ENCODE measurements at regions not wholly inside any gene's neighbourhood (a gene's known extent, or its start where the extent isn't known, plus 50 kb on each side); places are given as distances from the start of the nearest gene placed in this dataset.
A peak's percentile ranks its signal among the peaks of the same experiment; 100 is the strongest.

DNA sequence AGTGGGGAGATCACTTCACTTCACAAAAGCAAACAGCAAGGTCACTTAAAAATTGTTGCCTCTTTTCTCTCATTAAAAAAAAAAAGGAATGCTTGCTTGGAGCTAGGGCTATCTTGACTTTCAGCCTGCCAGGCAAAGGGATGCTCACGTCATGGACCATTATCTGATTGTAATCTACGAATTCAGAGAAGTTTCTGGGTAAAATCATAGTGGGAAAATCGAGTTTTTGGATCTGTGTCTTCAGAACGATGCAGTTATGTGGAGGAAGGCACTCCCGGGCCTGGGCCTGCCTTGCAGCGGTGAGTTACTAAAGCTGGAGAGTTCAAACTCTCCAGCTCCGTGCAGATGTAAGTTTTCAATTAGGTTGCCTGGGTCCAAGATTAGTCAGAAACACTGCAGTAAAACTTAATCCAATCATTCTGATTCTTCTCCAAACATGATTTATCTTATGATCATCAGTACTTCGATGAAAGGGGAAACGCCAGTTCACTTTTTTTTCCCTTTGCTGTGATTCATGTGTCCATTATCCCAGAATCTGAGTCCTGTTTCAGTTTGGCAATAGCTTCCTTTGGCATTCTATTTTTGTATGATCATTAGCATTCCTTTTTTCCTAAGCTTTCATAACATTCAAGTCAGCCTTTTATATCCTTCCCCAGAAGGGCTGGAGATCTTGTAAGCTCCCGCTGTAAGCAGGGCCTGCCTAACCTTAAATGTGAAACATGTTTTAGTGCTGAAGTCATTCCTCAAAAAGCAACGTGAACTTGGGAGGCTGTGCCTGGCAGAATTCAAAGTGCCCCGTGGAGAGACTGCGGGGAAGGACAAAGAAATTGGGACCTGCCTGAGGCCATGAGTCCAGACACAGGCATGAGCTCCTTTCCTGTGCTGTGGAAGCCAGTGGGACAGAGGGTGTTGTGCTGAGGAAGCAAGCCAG, 119.3 kb upstream of the TWIST2 start:
- H3K27ac Mint-ChIP-seq: peak overlapping the region in 1 of 7 donors; percentile 54
- DNase-seq: no peak
- Histone ChIP-seq H3K9me3 (replicated peaks in 1 of 2; ENCODE audit: control insufficient read depth in 1 of 2, insufficient read depth in 1 of 2, low read length in 2 of 2) (peaks cover 0 to 5% of the 10 kb centered on the region in 2 donors), H3K27ac (ENCODE audit: low read depth in 1 of 2, low read length in 2 of 2) (no peak overlapping the region), H3K9ac (ENCODE audit: insufficient read depth, low read length, poor library complexity, severe bottlenecking) (no peak overlapping the region), H3K79me2 (ENCODE audit: insufficient read depth, low read length) (no peaks in the 10 kb centered on the region), H3K27me3 (ENCODE audit: control insufficient read depth in 2 of 2, insufficient read depth in 2 of 2, low read length in 2 of 2) (no peaks in the 10 kb centered on the region), H3K36me3 (replicated peaks in 1 of 2; ENCODE audit: control insufficient read depth in 1 of 2, insufficient read depth in 2 of 2, low read length in 2 of 2) (no peaks in the 10 kb centered on the region), H3K4me2 (replicated peaks; ENCODE audit: extremely low read depth, low read length, poor library complexity, severe bottlenecking) (no peak overlapping the region), H3K4me3 (replicated peaks in 1 of 3; ENCODE audit: low read depth in 2 of 3, low read length in 3 of 3) (no peak overlapping the region), H2AFZ (ENCODE audit: insufficient read depth, low read depth, low read length, poor library complexity, severe bottlenecking) (no peak overlapping the region), H3K4me1 (ENCODE audit: control insufficient read depth in 1 of 2, insufficient read depth in 2 of 2, low read length in 2 of 2) (peaks cover 22 to 32% of the 10 kb centered on the region in 2 donors), H4K20me1 (ENCODE audit: insufficient read depth, low read length) (no peaks in the 10 kb centered on the region)
- 76% methylated on average over 12 of the region's 13 CpGs for WGBS (ENCODE audit: insufficient coverage)
- peaks cover 33% of the 10 kb centered on the region for H3K4me1 Mint-ChIP-seq
- peaks cover 5 to 17% (median 9%) of the 10 kb centered on the region in 3 donors for H3K27me3 Mint-ChIP-seq (ENCODE audit: low read depth in 3 of 3)
- no peak overlapping the region for H3K4me3 Mint-ChIP-seq
- TF ChIP-seq, protein P1, sequence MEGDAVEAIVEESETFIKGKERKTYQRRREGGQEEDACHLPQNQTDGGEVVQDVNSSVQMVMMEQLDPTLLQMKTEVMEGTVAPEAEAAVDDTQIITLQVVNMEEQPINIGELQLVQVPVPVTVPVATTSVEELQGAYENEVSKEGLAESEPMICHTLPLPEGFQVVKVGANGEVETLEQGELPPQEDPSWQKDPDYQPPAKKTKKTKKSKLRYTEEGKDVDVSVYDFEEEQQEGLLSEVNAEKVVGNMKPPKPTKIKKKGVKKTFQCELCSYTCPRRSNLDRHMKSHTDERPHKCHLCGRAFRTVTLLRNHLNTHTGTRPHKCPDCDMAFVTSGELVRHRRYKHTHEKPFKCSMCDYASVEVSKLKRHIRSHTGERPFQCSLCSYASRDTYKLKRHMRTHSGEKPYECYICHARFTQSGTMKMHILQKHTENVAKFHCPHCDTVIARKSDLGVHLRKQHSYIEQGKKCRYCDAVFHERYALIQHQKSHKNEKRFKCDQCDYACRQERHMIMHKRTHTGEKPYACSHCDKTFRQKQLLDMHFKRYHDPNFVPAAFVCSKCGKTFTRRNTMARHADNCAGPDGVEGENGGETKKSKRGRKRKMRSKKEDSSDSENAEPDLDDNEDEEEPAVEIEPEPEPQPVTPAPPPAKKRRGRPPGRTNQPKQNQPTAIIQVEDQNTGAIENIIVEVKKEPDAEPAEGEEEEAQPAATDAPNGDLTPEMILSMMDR (IDR thresholded peaks at IDR 0.05): no peak
- intact Hi-C loops (cut with micrococcal nuclease): no loop called here
- H3K36me3 Mint-ChIP-seq: no peaks in the 10 kb centered on the region
- peaks cover 0 to 16% (median 4%) of the 10 kb centered on the region in 7 donors for H3K9me3 Mint-ChIP-seq

GRCh38 chr2:238729261-238729935, 118.5 kb upstream of the TWIST2 start:
- H3K36me3 ChIP-seq (replicated peaks in 1 of 2; ENCODE audit: control insufficient read depth in 1 of 2, insufficient read depth in 2 of 2, low read length in 2 of 2): no peaks in the 10 kb centered on the region
- H3K27ac ChIP-seq (ENCODE audit: low read depth in 1 of 2, low read length in 2 of 2): no peak overlapping the region
- WGBS (ENCODE audit: insufficient coverage): 97% methylated on average over 9 of the region's 11 CpGs
- H3K4me3 Mint-ChIP-seq: no peak overlapping the region
- no peak overlapping the region for H2AFZ ChIP-seq (ENCODE audit: insufficient read depth, low read depth, low read length, poor library complexity, severe bottlenecking)
- DNase-seq: no peak
- peak overlapping the region in 1 of 7 donors; percentile 58 for H3K27ac Mint-ChIP-seq
- H3K4me1 Mint-ChIP-seq: peaks cover 31% of the 10 kb centered on the region
- TF ChIP-seq, protein P1 (IDR thresholded peaks at IDR 0.05): no peak
- H3K9me3 ChIP-seq (replicated peaks in 1 of 2; ENCODE audit: control insufficient read depth in 1 of 2, insufficient read depth in 1 of 2, low read length in 2 of 2): peaks cover 0 to 5% of the 10 kb centered on the region in 2 donors
- H3K4me1 ChIP-seq (ENCODE audit: control insufficient read depth in 1 of 2, insufficient read depth in 2 of 2, low read length in 2 of 2): peaks cover 22 to 32% of the 10 kb centered on the region in 2 donors
- H3K27me3 Mint-ChIP-seq (ENCODE audit: low read depth in 3 of 3): peaks cover 5 to 17% (median 9%) of the 10 kb centered on the region in 3 donors
- no peaks in the 10 kb centered on the region for H3K27me3 ChIP-seq (ENCODE audit: control insufficient read depth in 2 of 2, insufficient read depth in 2 of 2, low read length in 2 of 2)
- H4K20me1 ChIP-seq (ENCODE audit: insufficient read depth, low read length): no peaks in the 10 kb centered on the region
- H3K9me3 Mint-ChIP-seq: peaks cover 0 to 16% (median 6%) of the 10 kb centered on the region in 7 donors
- H3K79me2 ChIP-seq (ENCODE audit: insufficient read depth, low read length): no peaks in the 10 kb centered on the region
- intact Hi-C loops (cut with micrococcal nuclease): no loop called here
- H3K4me3 ChIP-seq (replicated peaks in 1 of 3; ENCODE audit: low read depth in 2 of 3, low read length in 3 of 3): no peak overlapping the region
- H3K36me3 Mint-ChIP-seq: no peaks in the 10 kb centered on the region
- H3K9ac ChIP-seq (ENCODE audit: insufficient read depth, low read length, poor library complexity, severe bottlenecking): no peak overlapping the region
- H3K4me2 ChIP-seq (replicated peaks; ENCODE audit: extremely low read depth, low read length, poor library complexity, severe bottlenecking): no peak overlapping the region

All from CD14-positive monocyte (primary cell).